ENCODE measurements at regions not wholly inside any gene's neighbourhood (a gene's known extent, or its start where the extent isn't known, plus 50 kb on each side); places are given as distances from the start of the nearest gene placed in this dataset.

DNA sequence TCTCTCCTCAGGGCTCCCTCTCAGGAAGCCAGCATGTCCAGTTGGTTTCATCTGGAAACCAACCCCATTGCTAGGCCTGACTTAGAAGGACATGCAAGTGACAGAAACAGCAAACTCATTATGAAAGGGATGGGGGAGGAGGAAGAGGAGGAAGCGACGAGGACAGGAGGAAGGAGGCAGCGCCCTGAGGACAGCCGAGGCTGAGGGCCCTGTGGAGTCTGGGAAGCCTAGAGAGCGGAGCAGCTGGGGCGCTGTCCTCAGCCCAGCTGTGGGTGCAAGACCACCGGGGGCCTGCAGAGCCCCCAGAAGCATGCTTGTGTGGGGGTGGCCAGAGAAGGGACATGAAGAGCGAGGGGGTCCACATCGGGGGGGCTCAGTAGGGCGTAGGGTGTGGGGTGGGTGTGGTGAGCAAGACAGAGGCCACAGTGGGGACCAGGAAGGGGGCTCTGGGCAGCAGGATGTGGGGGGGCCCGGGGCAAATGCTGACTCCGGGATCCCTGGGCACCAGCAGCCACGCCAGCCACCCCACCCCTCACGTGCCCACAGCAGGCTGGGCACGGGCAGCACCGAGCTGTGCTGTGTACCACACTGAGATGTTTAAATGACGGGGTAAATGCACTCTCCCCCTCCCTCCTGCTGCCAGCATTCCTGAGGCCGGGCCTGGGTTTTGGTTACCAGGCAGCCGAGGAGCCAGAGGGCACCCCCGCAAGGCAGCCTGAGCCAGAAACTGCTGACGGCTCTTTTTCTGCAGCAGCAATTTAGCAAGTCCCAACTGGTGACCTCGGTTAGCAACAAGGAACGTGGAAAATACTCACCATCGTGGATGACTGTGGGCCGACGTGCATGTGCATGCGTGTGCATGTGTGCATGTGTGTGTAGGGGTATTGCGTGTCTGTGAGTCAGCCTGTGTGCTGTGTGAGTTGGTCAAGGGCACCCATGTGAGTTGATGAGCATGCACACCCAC, 82.7 kb upstream of the LINC01488 start:
- H3K27ac Mint-ChIP-seq: no peak overlapping the region
- no peak overlapping the region for H3K4me3 Mint-ChIP-seq
- peaks cover 17 to 20% of the 10 kb centered on the region in 2 donors for H3K4me1 Mint-ChIP-seq
- H3K9me3 Mint-ChIP-seq: peaks cover 0 to 9% (median under 1%) of the 10 kb centered on the region in 6 donors
- H3K36me3 Mint-ChIP-seq: peaks cover 0 to 3% (median 0%) of the 10 kb centered on the region in 3 donors
- peaks cover 0 to 11% (median 3%) of the 10 kb centered on the region in 3 donors for H3K27me3 Mint-ChIP-seq (ENCODE audit: low read depth in 3 of 3)
- no peak for DNase-seq

DNA sequence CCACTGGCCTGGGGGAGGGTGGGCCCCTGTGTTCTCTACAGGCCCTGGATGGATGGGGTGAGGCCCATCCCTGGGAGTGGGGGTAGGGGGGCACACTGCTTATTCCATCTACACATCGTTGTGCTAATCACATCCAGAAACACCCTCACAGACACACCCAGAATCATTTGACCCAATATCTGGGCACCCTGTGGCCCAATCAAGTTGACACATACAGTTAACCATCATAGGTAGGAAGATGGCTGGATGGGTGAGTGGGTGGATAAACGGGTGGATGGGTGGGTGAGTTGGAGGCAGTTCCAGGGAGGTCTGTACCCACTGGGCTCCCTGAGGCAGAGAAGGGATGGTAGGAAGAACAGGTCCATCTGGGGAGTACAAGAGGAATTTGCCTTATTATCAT, 81.3 kb upstream of the LINC01488 start:
- H3K27ac Mint-ChIP-seq: no peak overlapping the region
- no peak overlapping the region for H3K4me3 Mint-ChIP-seq

DNA sequence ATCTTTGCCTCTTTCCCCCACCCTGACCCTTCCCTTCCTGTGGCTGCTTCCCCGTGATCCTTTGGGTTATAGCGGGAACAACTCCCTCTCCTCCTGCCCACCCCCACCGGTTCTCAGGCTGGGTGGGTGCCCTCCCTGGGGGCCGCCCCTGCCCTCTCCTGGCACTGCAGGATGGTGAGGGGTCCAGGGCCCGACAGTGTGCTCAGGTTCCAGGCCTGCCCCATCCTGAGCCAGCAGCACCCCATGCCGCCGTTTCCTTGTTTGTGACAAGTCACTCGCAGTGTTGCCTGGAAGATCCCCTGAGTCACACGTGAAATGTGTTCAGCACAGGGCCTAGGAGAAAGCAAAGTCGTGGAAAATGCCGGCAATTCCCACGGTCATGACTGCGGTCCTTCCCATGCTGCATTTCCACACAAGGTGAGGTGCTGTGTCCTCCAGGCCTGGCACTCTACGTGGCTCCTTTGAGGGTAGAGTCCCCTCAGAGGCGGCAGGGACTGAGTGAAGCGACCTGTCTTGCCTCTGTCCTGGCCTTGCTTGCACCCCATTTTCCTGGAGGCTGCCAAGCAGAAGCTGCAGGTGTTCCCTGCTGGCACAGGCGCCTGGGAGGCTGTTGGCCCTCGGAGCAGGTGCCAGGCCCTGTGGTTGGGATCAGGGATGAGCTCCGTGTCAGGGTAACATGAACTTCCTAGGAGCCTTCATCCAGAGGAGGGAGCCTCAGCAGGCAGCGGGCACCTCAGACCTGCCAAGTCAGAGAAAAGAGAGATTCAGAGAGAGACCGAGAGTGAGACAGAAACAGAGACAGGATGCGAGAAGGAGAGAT, 80.5 kb upstream of the LINC01488 start:
- DNase-seq: no peak
- Mint-ChIP-seq H3K4me3 (peak overlapping the region in 4 of 5 donors; percentile 5 to 64 (median 34)), H3K9me3 (peaks cover 0 to 9% (median under 1%) of the 10 kb centered on the region in 6 donors)

More for the DNA sequence above, 81.3 kb upstream of the LINC01488 start:
- Mint-ChIP-seq H3K4me1 (peaks cover 17 to 20% of the 10 kb centered on the region in 2 donors), H3K36me3 (peaks cover 0 to 3% (median 0%) of the 10 kb centered on the region in 3 donors), H3K9me3 (peaks cover 0 to 9% (median under 1%) of the 10 kb centered on the region in 6 donors), H3K27me3 (ENCODE audit: low read depth in 3 of 3) (peaks cover 0 to 14% (median 3%) of the 10 kb centered on the region in 3 donors)
- DNase-seq: no peak

DNA sequence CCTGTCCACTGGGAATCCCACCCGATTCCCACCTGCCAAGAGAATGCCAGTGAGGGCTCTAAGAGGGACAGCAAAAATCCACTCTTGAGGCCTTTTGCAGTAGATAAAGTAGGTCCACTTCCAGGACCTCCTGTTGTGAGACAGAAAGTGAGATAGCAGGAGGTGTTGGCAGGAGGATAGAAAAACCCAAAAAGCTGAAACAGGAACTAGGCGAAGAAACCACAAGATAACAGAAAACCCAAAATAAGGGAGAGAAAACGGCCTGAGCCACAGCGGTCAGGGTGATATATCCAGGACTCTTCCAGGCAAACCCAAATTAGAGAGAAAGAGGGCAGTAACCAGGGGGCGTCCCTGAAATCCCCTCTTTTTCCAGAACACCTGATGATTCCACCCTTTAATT, 79.7 kb upstream of the LINC01488 start:
- Mint-ChIP-seq H3K27me3 (ENCODE audit: low read depth in 3 of 3) (peaks cover 0 to 14% (median 5%) of the 10 kb centered on the region in 3 donors), H3K4me1 (peaks cover 17 to 20% of the 10 kb centered on the region in 2 donors), H3K27ac (peak overlapping the region in 1 of 6 donors; percentile 47), H3K4me3 (peak overlapping the region; percentile 2 to 44 (median 25)), H3K36me3 (peaks cover 0 to 3% (median 0%) of the 10 kb centered on the region in 3 donors), H3K9me3 (peaks cover 0 to 9% (median under 1%) of the 10 kb centered on the region in 6 donors)
- no peak for DNase-seq

More for the DNA sequence above, 80.5 kb upstream of the LINC01488 start:
- Mint-ChIP-seq H3K36me3 (peaks cover 0 to 3% (median 0%) of the 10 kb centered on the region in 3 donors), H3K27me3 (ENCODE audit: low read depth in 3 of 3) (peaks cover 0 to 14% (median 3%) of the 10 kb centered on the region in 3 donors), H3K4me1 (peaks cover 17 to 20% of the 10 kb centered on the region in 2 donors), H3K27ac (peak overlapping the region in 2 of 6 donors; percentile 20 to 47)

DNA sequence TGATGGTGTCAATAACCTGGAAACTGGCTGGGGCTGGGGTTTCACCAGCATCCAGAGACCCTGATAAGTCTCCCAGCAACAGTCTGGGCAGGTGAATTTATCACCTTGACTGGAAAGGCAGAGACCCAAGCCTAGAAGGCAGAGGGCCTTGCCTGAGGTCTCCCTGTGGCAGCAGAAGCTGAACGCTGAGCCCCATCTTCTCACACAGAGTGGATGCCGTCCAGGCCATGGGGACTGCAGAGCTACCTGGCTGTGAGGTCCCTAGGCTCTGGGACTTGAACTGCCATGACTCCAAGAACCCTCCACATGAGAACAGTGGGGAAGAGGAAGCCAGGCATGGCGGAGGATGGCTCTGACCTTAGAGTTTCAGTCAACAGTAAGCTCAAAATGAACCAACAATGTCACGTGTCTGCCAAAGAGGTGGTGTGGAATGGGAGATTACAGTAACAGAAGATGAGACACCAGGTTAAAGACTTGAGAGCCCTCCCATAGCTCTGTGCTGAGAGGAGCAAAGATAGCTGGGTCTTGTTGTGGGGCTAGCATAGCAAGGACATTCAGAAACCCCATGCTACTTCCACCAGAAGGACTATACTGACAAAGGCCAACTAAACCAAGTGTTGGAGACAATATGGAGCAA, 79.1 kb upstream of the LINC01488 start:
- Mint-ChIP-seq H3K27ac (no peak overlapping the region), H3K36me3 (peaks cover 0 to 3% (median 0%) of the 10 kb centered on the region in 3 donors), H3K27me3 (ENCODE audit: low read depth in 3 of 3) (peaks cover under 1 to 14% (median 4%) of the 10 kb centered on the region in 3 donors), H3K9me3 (peaks cover 0 to 9% (median under 1%) of the 10 kb centered on the region in 6 donors), H3K4me3 (peak overlapping the region in 2 of 5 donors; percentile 2 to 44), H3K4me1 (peaks cover 17 to 20% of the 10 kb centered on the region in 2 donors)
- DNase-seq: no peak

DNA sequence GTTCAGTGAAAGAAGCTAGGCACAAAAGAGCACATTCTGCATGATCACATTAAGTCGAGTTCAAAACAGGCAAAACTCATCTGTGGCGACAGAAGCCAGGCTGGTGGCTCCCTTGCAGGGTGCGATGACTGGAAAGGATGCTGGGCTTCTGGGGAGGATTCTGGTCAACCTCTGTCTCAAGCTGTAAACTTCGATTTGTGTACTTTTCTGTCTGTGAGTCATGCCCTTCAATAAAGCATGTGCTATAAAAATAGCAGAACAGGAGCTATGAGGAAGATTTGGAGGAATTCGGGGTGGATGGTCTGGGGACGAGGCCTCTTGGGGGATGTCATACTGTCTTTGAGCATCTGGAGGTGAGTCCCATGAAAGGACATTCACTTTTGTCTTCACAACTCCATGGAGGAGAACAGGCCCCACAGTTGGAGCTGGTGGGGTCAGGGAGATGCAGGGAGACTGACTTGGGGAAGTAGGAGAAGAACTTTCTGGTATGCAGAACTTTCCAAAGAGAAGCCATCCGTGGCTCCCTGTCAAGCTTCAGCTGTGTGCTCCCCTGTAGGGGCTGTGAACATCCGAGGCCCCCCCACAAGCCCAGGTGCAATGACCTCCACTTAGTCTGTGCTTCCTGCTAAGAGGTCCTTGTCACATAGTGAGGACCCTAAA, 77.8 kb upstream of the LINC01488 start:
- H3K4me3 Mint-ChIP-seq: no peak overlapping the region
- peaks cover 17 to 20% of the 10 kb centered on the region in 2 donors for H3K4me1 Mint-ChIP-seq
- no peak for DNase-seq
- peaks cover 0 to 3% (median 0%) of the 10 kb centered on the region in 3 donors for H3K36me3 Mint-ChIP-seq
- no peak overlapping the region for H3K27ac Mint-ChIP-seq
- peaks cover 0 to 9% (median under 1%) of the 10 kb centered on the region in 6 donors for H3K9me3 Mint-ChIP-seq
- peaks cover 2 to 12% (median 4%) of the 10 kb centered on the region in 3 donors for H3K27me3 Mint-ChIP-seq (ENCODE audit: low read depth in 3 of 3)

DNA sequence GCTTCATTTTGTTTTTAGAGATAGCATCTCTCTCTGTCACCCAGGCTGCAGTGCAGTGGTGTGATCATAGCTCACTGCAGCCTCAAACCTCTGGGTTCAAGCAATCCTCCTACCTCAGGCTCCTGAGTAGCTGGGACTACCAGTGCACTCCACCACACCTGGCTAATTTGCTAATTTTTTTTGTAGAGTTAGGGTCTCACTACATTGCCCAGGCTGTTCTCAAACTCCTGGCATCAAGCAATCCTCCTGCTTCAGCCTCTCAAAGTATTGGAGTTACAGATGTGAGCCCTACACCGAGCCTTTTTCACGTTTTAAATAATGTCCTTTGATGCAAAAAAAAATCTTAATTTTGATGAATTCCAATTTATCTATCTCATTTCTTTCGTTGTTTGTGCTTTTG, 75.4 kb upstream of the LINC01488 start:
- no peak overlapping the region for H3K27ac Mint-ChIP-seq
- peaks cover 16 to 20% of the 10 kb centered on the region in 2 donors for H3K4me1 Mint-ChIP-seq
- no peak for DNase-seq
- peaks cover 0 to 3% (median 0%) of the 10 kb centered on the region in 3 donors for H3K36me3 Mint-ChIP-seq
- no peak overlapping the region for H3K4me3 Mint-ChIP-seq
- peaks cover 4 to 19% (median 7%) of the 10 kb centered on the region in 3 donors for H3K27me3 Mint-ChIP-seq (ENCODE audit: low read depth in 3 of 3)
- peaks cover 0 to 9% (median under 1%) of the 10 kb centered on the region in 6 donors for H3K9me3 Mint-ChIP-seq

DNA sequence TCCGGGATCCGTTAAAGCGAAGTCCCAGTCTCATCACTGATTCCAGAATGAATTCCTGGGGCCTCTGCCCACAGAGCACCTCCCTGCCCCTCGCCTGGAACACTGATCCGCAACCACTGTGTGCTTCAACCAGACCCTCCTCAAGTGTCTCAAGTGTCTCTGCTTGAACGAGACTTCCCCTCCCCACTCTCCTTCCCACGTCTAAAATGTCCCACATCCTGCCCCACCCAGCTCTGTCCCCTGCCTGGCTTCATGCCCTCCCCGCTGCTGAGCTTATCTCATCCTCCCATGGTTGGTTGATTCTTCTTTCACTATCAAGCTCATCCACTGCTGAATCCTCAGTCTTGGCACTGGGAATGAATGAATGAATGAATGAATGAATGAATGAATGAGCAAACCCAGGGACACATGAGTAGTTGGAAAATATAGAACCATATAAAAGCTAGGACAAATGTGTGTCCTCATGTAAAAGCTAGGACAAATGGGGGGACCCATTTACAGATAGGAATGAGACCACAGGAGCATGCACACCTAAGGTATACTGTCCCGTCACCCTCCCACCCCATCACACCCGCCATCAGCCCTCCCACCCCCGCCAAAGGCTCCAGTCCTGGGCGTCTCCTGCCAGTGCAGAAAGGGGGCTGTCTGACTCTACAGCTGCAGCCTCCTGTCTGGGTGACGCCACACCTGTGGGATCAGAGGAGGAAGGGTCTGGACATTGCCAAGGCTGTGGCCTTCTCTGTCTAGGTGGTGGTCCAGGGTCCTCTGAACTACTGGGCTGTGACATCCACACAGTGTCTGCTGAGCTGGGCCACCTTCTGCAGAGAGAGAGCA, 71.4 kb upstream of the LINC01488 start:
- Mint-ChIP-seq H3K27me3 (ENCODE audit: low read depth in 3 of 3) (peaks cover 2 to 10% (median 9%) of the 10 kb centered on the region in 3 donors), H3K4me3 (peak overlapping the region in 1 of 5 donors; percentile 15), H3K27ac (no peak overlapping the region), H3K4me1 (peaks cover 4 to 5% of the 10 kb centered on the region in 2 donors), H3K36me3 (peaks cover 0 to 5% (median 0%) of the 10 kb centered on the region in 3 donors), H3K9me3 (peaks cover 0 to 2% (median 0%) of the 10 kb centered on the region in 6 donors)
- no peak for DNase-seq

DNA sequence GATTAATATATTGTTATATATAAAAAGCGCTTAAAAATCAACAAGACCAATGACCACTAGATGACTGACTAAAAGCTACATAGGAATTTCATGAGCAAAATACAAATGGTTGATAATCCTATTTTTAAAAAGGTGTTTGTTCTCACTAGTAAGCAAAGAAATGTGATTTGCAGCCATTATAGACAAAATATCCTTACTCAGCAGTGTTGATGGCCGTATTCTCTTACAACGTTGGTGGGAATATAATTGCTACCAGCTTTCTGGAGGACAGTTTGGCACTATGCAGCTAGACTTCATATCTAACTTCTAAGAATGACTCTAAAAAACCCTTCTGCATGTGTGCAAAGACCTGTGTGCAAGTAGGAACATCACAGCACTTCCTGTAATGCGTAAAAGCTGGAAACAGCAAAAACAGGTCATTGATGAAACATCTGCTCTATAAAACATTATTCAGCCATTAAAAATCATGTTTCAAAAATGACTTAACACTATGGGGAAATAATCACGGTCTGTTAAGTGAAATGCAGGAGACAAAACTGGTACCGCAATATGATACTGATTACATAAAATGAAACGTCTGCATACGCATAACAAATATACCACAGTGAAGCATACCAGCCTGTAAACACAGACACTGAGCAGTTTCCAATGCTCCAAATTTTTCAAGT, 70.1 kb upstream of the LINC01488 start:
- no peak overlapping the region for H3K27ac Mint-ChIP-seq
- peaks cover 0 to 2% (median 0%) of the 10 kb centered on the region in 6 donors for H3K9me3 Mint-ChIP-seq
- peaks cover 0 to 10% (median 9%) of the 10 kb centered on the region in 3 donors for H3K27me3 Mint-ChIP-seq (ENCODE audit: low read depth in 3 of 3)
- peaks cover 4 to 5% of the 10 kb centered on the region in 2 donors for H3K4me1 Mint-ChIP-seq
- peaks cover 0 to 5% (median 0%) of the 10 kb centered on the region in 3 donors for H3K36me3 Mint-ChIP-seq
- no peak for DNase-seq
- no peak overlapping the region for H3K4me3 Mint-ChIP-seq

DNA sequence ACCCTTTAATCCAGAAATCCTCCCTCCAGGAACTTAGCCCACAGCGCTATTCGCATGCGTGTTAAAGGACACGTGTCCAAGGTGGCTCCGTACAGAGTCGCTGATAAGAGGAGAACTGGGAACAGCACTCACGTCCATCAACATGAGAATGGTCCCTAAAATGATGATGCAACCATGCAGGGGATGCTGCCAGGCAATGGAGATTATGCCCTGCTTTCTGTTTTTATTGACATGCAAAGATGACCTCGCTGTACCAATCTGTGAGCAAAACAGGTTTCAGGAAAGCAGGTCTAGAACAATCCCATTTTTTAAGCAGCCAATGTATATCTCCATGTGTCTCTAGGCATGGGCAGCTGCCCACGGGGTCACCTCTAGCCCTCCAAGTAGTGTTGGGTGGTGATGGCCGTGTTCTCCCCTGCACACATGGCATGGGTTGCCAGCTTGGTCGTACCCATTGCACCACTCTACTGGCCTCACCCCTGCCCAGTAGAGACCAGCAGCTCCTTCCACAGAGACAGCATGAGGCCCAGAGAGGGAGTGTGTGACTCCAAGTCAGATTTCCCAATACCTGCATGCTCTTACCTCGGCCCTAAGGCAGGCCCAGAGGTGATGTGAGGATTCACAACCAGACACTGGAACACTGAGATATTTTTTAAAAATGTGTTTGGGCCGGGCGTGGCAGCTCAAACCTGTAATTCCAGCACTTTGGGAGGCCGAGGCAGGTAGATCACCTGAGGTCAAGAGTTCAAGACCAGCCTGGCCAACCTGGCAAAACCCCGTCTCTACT, 68.3 kb upstream of the LINC01488 start:
- Mint-ChIP-seq H3K4me3 (no peak overlapping the region), H3K4me1 (peaks cover 4 to 5% of the 10 kb centered on the region in 2 donors), H3K36me3 (peaks cover 0 to 5% (median 0%) of the 10 kb centered on the region in 3 donors), H3K9me3 (peaks cover 0 to 2% (median 0%) of the 10 kb centered on the region in 6 donors), H3K27ac (no peak overlapping the region), H3K27me3 (ENCODE audit: low read depth in 3 of 3) (peaks cover 0 to 7% (median 7%) of the 10 kb centered on the region in 3 donors)
- no peak for DNase-seq

DNA sequence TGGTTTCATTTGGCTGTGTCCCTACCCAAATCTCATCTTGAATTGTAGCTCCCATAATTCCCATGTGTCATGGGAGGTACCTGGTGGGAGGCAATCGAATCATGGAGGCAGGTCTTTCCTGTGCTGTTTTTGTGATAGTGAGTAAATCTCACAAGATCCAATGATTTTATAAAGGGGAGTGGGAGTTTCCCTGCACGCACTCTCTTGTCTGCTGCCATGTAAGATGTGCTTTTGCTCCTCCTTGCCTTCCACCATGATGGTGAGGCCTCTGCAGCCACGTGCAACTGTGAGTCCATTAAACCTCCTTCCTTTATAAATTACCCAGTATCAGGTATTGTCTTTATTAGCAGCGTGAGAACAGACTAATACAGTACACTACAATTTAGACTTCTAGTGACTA, 67.5 kb upstream of the LINC01488 start:
- Mint-ChIP-seq H3K4me3 (no peak overlapping the region), H3K27ac (no peak overlapping the region), H3K9me3 (peaks cover 0 to 2% (median 0%) of the 10 kb centered on the region in 6 donors), H3K4me1 (peaks cover 4 to 5% of the 10 kb centered on the region in 2 donors), H3K36me3 (peaks cover 0 to 5% (median 0%) of the 10 kb centered on the region in 3 donors), H3K27me3 (ENCODE audit: low read depth in 3 of 3) (peaks cover 0 to 7% (median 4%) of the 10 kb centered on the region in 3 donors)
- no peak for DNase-seq

Data from immature natural killer cell (primary cell).